Muscle of arm (tissue), 1 donor: ENCODE measurements at regions not wholly inside any gene's neighbourhood (a gene's known extent, or its start where the extent isn't known, plus 50 kb on each side); places are given as distances from the start of the nearest gene placed in this dataset.
"Not testable (repeated sequence)": the region's sequence is repeated elsewhere in the genome, so short reads cannot be mapped to it uniquely, and the experiment has no call there.

ENCODE experiments used
- DNase-seq: peaks from one replicate; pipeline ENCODE4 v3.0.0-alpha.2; 2013

DNA sequence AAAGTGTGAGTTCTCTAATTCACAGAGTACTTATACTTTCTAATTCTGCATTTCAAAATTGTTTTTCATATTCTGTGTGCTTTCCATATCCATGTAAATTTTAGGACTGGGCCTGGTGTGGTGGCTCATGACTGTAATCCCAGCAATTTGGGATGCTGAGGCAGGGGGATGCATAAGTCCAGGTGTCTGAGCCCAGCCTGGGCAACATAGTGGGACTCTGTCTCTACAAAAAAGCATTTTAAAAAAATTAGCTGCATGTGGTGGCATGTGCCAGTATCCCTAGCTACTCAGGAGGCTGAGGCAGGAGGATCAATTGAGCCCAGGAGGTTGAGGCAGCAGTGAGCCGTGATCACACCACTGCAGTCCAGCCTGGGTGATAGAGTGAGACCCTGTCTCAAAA lies 382.6 kb upstream of the AKR1E2 start:
- no peak for DNase-seq

DNA sequence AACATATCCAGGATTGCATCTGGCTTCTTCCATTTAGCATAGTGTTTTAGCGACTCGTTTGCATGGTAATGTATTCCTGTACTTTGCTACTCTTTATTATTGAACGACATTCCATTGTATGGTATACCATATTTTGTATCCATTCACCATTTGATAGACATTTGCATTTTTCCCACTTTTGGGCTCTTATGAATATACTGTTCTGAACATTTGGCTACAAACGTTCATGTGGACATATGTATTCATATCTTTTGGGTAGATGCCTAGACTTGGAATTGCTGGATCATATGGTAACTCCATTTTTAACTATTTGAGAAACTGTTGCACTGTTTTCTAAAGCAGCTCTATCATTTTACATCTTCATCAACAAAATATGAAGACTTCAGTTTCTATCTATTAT lies 383.7 kb upstream of the AKR1E2 start:
- no peak for DNase-seq

DNA sequence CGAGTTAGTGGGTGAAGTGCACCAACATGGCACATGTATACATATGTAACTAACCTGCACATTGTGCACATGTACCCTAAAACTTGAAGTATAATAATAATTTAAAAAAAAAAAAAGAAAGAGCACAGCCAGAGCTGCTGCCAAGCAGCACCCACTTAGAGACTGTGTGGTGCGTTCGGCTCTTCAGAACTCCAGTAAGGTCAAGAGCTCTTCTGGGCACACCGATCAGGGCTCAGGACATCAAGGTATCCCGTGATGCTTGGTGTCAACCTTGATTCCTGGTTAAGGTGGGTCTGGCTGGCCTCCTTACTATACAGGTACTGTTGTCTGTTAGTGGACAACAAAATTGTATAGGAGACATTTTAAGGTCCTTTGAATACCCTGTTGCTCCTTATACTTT lies 385.7 kb upstream of the AKR1E2 start:
- no peak for DNase-seq

DNA sequence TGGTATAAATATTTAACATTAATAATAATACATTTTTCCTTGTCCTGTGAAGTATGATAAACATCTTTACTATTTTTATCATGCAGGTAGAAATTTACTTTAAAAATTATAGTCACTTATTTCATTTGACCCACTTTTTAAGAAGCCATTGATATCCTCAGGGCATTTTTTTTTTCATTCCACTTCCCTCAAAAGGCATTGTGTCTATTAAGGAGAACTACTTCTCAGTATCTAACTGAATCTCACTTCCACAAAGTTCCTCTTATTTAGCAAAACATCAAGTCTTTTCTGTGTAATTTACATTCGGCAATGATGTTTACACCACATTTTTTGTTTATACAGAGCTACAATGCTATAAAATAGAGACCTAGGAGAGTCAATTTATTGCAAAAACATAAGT lies 388.2 kb upstream of the AKR1E2 start:
- no peak for DNase-seq

DNA sequence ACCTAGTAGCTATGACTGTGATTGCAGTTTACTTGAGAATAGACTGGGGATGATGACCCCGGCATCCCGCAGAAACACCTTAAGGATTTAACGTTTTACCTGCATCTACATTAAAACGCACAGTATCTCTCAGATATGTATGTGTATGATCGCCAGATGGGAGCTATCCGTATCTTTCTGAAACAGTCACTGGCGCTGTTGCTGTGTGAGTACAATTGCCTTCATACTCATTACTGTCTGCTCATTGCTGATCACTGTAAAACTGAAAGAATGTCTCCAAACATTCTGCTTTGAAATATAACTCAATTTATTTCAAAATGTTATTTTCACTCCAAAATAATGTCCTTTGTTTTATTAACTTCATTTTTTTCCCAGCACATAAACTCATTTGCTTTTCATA lies 388.9 kb upstream of the AKR1E2 start:
- no peak for DNase-seq

DNA sequence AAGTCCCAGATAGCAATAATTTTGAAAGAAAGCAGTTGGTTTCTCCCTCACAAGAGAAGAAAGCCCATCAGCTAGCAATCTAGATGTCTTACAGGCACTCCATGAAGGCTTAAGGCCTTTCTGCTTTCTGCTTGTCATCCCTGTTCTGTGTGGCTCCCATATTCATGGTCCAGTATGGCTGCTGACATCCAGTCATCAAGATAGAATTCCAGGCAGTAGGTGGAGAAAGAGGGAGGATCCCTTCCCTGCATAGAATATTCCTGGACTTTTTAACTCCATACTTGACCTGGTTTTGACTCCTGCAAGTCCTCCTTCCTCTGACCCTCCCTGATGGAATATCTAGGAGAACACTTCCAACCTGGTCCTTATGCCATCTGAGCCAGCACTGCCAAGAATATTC lies 389.9 kb upstream of the AKR1E2 start:
- DNase-seq: no peak

DNA sequence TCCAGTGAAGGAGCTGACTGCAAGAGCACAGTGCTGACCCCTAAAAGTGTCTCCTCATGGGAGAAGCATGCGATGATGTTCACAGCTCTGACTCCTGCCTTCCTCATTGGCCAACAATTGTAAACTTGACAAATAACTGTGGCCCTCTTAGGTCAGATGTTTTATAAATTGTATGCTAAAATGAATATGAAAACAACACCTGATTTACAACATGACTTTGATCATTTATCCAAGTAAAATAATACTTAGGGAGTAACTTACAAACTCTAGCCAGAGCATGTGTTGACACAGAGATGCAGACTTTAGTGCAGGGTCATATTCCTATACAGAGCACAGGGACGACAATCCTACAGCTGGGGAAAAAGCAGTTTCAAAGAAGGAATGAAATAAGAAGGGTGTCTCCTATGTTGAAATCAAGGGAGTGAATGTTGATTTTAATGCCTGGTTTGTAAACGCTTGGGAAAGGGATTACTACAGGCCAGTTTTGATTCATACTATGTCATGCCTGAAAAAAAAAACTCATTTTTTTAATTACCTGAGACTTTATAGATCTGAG lies 391.4 kb upstream of the AKR1E2 start:
- no peak for DNase-seq

DNA sequence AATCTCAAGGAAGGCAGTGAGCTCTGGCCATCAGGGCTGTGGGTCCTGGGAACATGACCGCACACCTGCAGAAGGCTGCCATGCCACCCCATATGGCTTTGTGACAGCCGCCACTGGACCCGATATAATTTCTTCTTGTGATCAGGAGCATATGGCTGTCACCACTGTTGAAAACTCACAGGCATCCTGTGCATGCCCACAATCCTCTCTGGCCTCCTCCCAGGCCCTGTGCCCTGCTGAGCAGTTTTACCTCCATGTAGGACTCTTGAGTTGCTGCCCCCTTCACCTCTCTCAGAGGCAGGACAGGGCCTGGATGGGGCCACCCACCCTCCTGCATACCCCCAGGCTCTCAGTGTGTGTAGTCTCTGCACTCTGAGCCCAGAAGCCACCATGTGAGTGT lies 391.9 kb upstream of the AKR1E2 start:
- DNase-seq: no peak

DNA sequence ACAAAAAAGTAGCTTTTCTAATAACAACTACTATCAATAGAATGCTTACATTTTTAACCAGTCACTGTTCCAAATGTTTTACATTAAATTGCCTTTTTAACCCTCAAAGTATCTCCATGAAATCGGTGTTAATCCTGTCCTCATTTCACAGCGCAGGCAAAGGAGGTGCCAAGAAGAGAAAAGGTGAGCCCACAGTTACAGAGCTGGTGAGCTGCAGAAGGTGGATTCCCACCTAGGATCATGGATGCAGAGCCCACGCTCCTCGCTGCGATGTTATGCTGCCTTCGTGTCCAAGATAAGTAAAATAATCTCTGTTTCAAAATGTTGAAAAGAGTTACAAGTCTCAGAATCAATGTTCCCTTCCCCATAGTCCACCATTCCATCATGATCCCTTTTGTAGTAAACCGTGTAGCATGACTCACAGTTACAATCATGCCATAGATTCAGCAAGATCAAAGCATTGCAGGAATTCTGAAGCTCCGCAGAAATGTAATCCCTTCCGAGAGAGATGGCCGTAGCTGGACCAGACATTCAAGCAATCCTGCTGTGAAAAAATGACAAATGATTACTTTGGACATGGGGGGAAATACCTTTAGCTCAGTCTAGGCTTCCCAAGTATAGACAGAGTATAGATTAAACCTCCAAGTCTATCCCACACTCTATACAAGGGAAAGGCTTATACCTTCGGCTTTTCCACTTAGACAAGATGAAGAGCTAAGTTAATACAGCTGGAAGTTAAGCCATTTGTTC lies 394.7 kb upstream of the AKR1E2 start:
- no peak for DNase-seq

DNA sequence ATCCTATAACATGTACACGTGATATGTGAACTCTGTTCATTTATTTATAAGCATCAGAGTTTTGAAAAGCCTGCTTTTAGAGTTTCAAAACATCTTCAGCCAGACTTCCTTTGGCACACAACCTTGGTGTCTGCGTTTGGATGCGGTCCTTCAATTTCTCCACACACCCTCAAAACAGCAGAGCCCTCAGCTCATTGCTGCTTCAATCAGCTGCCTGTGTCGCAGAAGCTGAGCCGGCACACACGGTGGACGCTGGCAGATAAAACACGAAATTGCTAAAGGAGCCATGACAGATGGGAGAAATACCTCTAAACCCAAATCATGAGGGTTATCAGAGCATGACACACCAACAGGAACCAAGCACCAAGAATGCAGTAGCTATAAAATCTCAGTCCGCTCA lies 396.4 kb upstream of the AKR1E2 start:
- DNase-seq: no peak

DNA sequence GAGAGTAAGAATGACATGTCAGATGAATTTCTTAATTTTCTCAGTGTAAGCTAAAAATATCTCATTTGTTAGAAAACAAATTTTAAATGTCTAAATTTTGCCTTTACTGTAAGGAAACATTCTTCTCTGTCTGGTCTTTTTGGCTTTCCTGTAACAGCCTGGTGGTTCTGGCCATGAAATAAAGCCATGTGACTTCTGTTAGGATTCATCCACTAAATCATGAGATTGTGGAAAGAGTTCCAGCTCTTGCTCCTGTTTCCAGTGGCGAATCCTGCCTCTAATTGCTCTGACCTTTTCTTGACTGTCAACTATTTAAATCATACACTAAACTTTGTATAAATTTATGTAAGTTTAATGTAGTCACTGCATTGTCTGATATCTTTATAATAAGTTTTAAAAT lies 398.5 kb upstream of the AKR1E2 start:
- DNase-seq: no peak

DNA sequence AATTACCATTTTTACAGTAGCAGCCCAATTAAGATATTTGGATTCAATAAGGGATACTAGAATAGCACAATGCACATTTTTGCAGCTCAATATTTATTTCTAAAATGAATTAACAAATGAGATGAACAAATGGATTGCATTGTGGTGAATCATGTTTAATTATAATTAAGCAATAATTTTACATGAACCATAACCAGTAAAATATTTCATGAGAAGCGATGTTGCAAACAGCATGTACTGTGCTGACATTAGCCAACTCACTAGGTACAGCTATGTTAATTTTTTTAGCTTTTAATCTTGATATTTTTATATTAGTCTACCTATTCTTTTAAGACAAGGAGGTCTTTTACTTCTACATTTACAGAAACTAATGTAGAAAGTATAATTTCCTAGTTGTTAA lies 399.1 kb upstream of the AKR1E2 start:
- DNase-seq: no peak

DNA sequence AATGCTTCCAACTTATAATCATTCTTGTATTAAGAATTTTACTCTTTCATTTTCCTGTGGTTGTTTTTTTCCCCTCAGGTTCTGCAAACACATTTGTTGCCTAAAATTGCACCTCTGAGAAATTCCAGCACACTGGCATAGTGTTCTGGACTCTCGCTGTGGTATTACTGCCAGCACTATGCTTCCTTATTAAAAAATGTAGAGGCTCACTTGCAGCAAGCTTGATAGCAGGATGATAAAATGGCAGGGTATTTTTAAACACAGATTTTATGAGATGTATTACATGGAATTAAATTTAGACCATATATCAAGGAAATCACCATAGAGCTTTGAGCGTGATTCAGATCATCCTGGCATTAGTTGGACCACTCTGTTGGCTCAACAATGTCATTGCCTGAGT lies 416.7 kb upstream of the AKR1E2 start:
- no peak for DNase-seq

DNA sequence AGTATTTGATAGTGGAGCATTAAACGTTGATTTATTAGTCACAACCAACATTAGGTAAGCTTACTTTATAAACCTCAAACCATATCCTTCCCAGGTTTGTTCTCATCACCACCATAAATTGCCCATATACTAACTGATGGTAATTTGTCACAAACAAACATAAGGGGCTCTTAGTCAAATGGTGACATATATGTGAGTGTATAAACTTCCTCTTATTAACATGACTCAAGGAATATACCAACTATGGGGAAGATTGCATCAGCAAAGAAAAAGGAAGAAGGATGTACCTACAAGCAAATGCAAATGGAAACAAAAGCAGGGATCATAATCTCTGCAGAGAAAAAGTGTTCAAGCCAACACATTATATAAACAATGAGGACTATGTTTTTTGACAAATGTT lies 418.2 kb upstream of the AKR1E2 start:
- DNase-seq: no peak

DNA sequence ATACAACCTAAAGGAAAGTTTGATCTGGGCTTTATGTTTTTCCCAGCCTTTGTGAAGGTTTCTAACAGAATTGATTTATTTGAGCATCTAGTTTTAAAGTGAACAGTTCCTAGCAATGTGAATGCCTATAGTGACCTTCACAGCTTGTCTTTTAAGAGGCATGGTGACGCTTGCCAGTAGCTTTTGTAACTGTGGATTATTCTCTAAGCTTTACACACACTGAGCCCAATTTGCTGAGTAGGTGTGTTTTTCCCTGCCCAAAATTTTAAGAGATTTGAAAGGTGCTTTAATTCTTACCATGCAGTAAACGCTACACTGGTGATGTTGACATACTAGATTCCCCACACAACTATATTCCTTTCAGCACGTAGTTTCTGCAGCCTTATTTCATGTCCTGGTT lies 420.2 kb upstream of the AKR1E2 start:
- no peak for DNase-seq

DNA sequence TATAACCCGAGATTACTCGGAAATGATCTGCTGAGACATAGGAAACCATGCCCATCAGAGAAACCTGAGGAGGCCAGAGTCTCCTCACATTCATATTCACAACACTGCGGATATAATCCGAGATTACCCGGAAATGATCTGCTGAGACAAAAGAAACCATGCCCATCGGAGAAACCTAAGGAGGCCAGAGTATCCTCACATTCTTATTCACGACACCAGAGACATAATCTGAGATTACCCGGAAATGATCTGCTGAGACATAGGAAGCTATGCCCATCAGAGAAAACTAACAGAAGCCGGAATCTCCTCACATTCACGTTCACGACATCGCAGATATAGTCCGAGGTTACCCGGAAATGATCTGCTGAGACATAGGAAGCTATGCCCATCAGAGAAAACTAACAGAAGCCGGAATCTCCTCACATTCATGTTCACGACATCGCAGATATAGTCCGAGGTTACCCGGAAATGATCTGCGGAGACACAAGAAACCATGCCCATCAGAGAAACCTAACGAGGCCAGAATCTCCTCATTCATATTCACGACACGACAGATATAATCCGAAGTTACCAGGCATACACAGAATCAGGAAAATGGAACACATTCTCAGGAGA lies 422.3 kb upstream of the AKR1E2 start:
- no peak for DNase-seq

DNA sequence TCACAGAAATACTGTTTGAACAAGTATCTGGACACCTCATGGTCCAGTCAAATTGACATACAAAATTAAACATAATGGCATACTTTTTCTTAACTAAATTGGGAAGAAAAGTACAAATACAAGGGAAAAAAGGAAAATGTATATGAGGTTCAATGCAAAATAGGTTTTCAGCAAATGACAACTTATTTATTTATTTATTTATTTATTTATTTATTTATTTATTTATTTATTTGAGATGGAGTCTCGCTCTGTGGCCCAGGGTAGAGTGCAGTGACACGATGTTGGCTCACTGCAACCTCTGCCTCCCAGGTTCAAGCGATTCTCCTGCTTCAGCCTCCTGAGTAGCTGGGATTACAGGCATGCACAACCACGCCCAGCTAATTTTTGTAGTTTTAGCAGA lies 424.9 kb upstream of the AKR1E2 start:
- DNase-seq: not testable (repeated sequence)

DNA sequence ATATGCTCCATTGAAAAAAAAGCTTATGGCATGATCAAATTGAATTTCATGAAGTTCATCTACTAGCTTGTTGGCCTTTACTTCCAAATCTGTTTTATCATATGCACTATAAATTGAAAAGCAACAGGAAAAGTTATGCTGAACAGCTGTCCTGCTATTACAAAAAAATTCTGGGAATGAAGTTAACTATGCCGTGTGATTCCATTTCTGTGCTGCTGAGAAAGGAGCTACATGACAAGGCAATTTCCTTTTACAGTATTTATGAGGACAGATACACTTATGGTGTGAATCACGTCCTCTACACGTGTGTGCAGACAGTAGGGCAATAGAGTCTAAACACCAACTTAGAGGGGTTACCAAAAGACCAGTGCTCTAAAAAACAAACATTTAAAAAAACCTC lies 426.5 kb upstream of the AKR1E2 start:
- DNase-seq: no peak

DNA sequence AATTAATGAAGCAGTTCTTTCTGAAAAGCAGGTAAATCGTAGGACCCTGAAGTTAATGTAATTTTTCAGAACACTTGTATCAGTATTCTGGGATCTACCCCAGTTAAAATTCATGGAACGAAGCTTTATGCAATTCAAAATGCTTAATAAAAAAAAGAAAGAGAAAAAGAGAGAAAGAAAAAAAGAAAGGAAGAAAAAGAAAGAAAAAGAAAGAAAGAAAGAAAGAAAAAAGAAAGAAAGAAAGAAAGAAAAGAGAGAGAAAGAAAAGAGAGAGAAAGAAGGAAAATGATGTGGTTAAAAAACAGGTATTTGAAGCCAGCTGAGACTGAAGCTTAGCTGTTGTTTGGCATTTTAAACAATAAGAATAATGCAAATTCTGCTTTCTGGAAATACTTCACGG lies 427.4 kb upstream of the AKR1E2 start:
- no peak for DNase-seq

DNA sequence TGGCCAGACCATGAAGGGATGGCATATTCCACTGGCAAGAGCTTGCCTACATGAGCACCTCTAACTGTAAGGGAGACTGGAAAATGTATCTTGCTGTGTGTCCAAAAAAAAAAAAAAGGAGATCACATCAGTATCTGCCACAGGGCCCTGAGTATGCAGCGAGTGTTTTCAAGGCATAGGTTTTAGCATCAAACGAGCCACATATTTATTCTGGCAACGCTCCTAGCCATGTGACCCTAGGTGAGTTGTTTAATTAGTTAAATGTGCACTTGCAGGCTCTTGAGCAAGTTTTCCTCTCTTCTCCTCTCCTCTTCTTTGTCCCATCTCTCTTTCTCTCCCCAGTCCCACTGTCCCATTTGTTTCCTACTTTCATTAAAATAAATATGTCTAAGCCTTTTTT lies 428.7 kb upstream of the AKR1E2 start:
- no peak for DNase-seq

DNA sequence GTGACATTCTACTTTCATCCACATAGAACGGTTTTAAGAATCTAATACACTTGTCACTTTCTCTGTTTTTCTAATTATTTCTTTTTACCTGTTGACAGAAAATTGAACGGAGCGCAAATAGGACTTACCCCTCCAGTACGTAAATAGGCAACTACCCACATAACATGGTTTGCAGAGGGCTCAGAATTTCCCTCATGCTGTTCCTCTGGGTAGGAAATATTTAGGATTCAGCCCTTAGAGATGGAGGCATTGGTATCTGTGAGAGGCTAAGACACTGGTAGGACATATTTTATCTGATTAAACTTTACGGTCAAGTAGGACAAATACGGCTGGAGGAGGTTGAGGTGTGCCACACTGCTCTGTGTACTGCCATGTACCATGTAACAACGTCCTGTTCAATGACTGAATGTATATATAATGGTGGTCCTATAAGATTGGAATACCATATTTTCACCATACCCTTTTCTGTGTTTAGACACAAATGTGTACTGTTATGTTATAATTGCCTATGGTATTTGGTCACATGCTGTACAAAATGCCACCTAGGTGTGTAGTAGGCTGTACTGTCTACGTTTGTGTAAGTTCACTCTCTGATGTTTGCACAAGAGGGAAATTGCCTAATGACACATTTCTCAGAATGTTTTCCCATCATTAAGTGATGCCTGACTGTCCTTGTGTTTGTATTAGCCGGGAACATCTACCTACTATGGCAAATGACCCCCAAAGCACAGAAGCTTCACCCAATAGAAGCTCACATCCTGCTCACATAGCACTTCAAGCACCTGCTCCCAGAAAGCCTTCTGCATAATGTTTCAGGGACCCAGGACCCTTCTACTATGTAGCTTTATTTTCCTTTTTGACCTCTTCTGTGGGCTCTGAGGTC lies 429.4 kb upstream of the AKR1E2 start:
- no peak for DNase-seq

DNA sequence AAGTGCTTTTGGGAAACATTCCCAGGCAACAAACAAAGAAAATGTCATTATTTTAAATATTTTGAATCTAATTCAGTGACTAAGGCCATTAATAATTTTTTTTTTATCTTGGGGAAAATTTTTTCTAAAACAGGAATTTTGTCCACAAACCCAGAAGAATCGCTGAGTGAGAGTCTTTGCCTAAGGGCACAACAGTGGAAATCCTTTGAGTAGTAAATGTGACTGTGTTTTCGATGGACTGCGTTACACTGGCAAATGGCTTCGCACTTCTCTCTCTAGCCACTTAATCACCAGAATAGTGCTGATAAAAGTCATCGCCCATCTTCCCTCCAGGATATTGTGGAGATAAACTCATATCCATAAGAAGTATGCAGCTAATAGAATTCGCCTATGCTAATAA lies 430.3 kb upstream of the AKR1E2 start:
- no peak for DNase-seq

DNA sequence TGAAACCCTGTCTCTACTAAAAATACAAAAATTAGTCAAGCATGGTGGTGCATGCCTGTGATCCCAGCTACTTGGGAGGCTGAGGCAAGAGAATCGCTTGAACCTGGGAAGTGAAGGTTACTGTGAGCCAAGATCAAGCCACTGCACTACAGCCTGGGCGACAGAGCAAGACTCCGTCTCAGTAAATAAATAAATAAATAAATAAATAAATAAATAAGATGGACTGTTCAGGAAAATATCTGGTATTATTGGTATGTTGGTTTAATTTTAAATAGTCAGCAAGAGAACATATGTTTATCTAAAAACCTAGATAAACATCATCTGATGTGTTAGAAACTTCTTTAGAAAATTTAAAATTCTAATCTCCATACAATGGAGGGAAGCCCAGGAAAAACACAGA lies 431.6 kb upstream of the AKR1E2 start:
- not testable (repeated sequence) for DNase-seq
